B cell (primary cell): ENCODE measurements at regions not wholly inside any gene's neighbourhood (a gene's known extent, or its start where the extent isn't known, plus 50 kb on each side); places are given as distances from the start of the nearest gene placed in this dataset.

ENCODE experiments used
- ATAC-seq: fragments of 200-7000 bp; cut with Tn5 transposase; one replicate; pipeline ENCODE4 v1.10.0; 2021; ENCODE audit warnings: low read depth, mild to moderate bottlenecking, moderate number of reproducible peaks, moderate library complexity
- CTCF ChIA-PET: fragments of 350-600 bp; sonication (Branson Sonifier 250); formaldehyde crosslinking; loops from one replicate; lab custom pipeline; 2021; ENCODE audit warnings: antibody characterized with exemption, inconsistent platforms; lab: Charles Lee
- POLR2A ChIA-PET: fragments of 350-600 bp; sonication (Branson Sonifier 250); formaldehyde crosslinking; loops from one replicate; lab custom pipeline; 2021; ENCODE audit warnings: antibody characterized with exemption; lab: Charles Lee
- DNase-seq: peaks from one replicate; pipeline ENCODE4 v3.0.0; 2013
- H2AFZ ChIP-seq: 2 replicates; pipeline ENCODE4 v1.6.1; 2012; ENCODE audit warnings: mild to moderate bottlenecking, low read depth, low read length; ENCODE audit not compliant: insufficient read depth, poor library complexity, severe bottlenecking
- H3K27ac ChIP-seq, 2 donors: 1 replicate in 1 of 2; 2 replicates in 1 of 2; pipeline ENCODE4 v1.5.1; 2012 to 2013; ENCODE audit warnings: low read length in 2 of 2, mild to moderate bottlenecking in 2 of 2, moderate library complexity in 1 of 2
- H3K27me3 ChIP-seq, 4 experiments: fragments of 200-600 bp in 1 of 4; sonication (generic) in 1 of 4; replicated peaks in 1 of 4; 1 replicate in 2 of 4; 2 replicates in 2 of 4; pipeline versions ENCODE4 v1.6.1 to v1.7.0; 2013 to 2016; ENCODE audit warnings: low read length in 3 of 4, mild to moderate bottlenecking in 2 of 4, mixed read lengths in 1 of 4, moderate library complexity in 1 of 4; ENCODE audit not compliant: insufficient read depth in 4 of 4, control insufficient read depth in 3 of 4; ENCODE audit errors: control extremely low read depth in 1 of 4
- H3K36me3 ChIP-seq, 2 experiments: replicated peaks in 1 of 2; 1 replicate in 1 of 2; 2 replicates in 1 of 2; pipeline versions ENCODE4 v1.6.1 to v1.7.1; 2013; ENCODE audit warnings: low read length in 1 of 2; ENCODE audit not compliant: insufficient read depth in 2 of 2, control insufficient read depth in 1 of 2; ENCODE audit errors: control extremely low read depth in 1 of 2, extremely low read depth in 1 of 2
- H3K4me1 ChIP-seq, 2 donors: fragments of 200-600 bp in 1 of 2; sonication (generic) in 1 of 2; 1 replicate in 1 of 2; 2 replicates in 1 of 2; pipeline versions ENCODE4 v1.5.1 to v1.6.1; 2013 to 2017; ENCODE audit warnings: low read length in 2 of 2; ENCODE audit not compliant: control insufficient read depth in 2 of 2, insufficient read depth in 2 of 2
- H3K4me2 ChIP-seq: replicated peaks from 2 replicates; pipeline ENCODE3; 2012; ENCODE audit warnings: mild to moderate bottlenecking, low read depth, low read length; ENCODE audit not compliant: poor library complexity, severe bottlenecking
- H3K4me3 ChIP-seq, 5 experiments: fragments of 200-600 bp in 1 of 5; sonication (generic) in 1 of 5; 1 replicate in 3 of 5; 2 replicates in 2 of 5; pipeline versions ENCODE4 v1.5.1 to v1.7.0; 2011 to 2016; ENCODE audit warnings: low read length in 4 of 5, mild to moderate bottlenecking in 4 of 5, low read depth in 2 of 5, control low read depth in 1 of 5, moderate library complexity in 1 of 5; ENCODE audit not compliant: insufficient read depth in 1 of 5; ENCODE audit errors: control extremely low read depth in 1 of 5, extremely low read depth in 1 of 5
- H3K79me2 ChIP-seq: fragments of 200-600 bp; sonication (generic); one replicate; pipeline ENCODE4 v1.6.0; 2016; ENCODE audit warnings: low read length; ENCODE audit not compliant: control insufficient read depth, insufficient read depth
- H3K9ac ChIP-seq: fragments of 200-600 bp; sonication (generic); 2 replicates; pipeline ENCODE4 v1.6.1; 2017; ENCODE audit warnings: mild to moderate bottlenecking, low read length, moderate library complexity
- H3K9me3 ChIP-seq, 3 donors: one replicate each; pipeline versions ENCODE4 v1.6.1 to v1.7.1; 2013; ENCODE audit warnings: low read length in 2 of 3; ENCODE audit not compliant: control insufficient read depth in 2 of 3, insufficient read depth in 1 of 3; ENCODE audit errors: control extremely low read depth in 1 of 3
- H4K20me1 ChIP-seq: 2 replicates; pipeline ENCODE4 v1.6.0; 2012; ENCODE audit warnings: mild to moderate bottlenecking, low read length; ENCODE audit not compliant: insufficient read depth, control insufficient read depth, poor library complexity, severe bottlenecking
- H3K27ac Mint-ChIP-seq: one replicate; pipeline ENCODE4 v1.8.0; 2021; ENCODE audit warnings: mixed read lengths
- H3K27me3 Mint-ChIP-seq: one replicate; pipeline ENCODE4 v1.8.0; 2021; ENCODE audit warnings: mixed read lengths
- H3K4me1 Mint-ChIP-seq: one replicate; pipeline ENCODE4 v1.8.0; 2021; ENCODE audit warnings: mixed read lengths
- H3K4me3 Mint-ChIP-seq: one replicate; pipeline ENCODE4 v1.8.0; 2021; ENCODE audit warnings: mixed read lengths
- H3K9me3 Mint-ChIP-seq: one replicate; pipeline ENCODE4 v1.8.0; 2022; ENCODE audit warnings: mixed read lengths; ENCODE audit not compliant: insufficient read depth
- CTCF ChIP-seq: fragments of 200-600 bp; IDR thresholded peaks from one replicate; pipeline ENCODE4 v1.8.0; 2022; ENCODE audit warnings: antibody characterized with exemption, mild to moderate bottlenecking
- EZH2 ChIP-seq: IDR thresholded peaks from 2 replicates; pipeline ENCODE4 v1.6.1; 2012; ENCODE audit warnings: borderline replicate concordance, low read depth, mild to moderate bottlenecking, moderate library complexity, low read length; ENCODE audit not compliant: insufficient read depth, poor library complexity, severe bottlenecking
- WGBS: methylation state at CpG from one replicate; pipeline ENCODE4 v1.1.5; 2013; ENCODE audit warnings: missing lambda C conversion rate; ENCODE audit not compliant: insufficient coverage; 5-methylcytosine and 5-hydroxymethylcytosine counted together
- intact Hi-C: fragments of 100-400 bp; cut with micrococcal nuclease; formaldehyde crosslinking; loops from one replicate; pipeline ENCODE4 v1.10.0; 2022

GRCh38 chr6:1118287-1118647 is 193.6 kb upstream of the FOXQ1 start:
- Mint-ChIP-seq H3K4me1 (no peaks in the 10 kb centered on the region), H3K27me3 (peaks cover 27% of the 10 kb centered on the region), H3K27ac (no peak overlapping the region), H3K9me3 (peaks cover 4% of the 10 kb centered on the region), H3K4me3 (no peak overlapping the region)
- H3K27me3 ChIP-seq = peaks cover 0 to 7% (median 0%) of the 10 kb centered on the region in 4 experiments
- TF ChIP-seq CTCF (no peak), EZH2 (no peak)
- H3K4me1 ChIP-seq = no peaks in the 10 kb centered on the region
- no peaks in the 10 kb centered on the region for H4K20me1 ChIP-seq
- no peak overlapping the region for H3K27ac ChIP-seq
- no peak overlapping the region for H3K9ac ChIP-seq
- intact Hi-C loops = no loop called here
- no peak for ATAC-seq
- H2AFZ ChIP-seq = no peak overlapping the region
- H3K79me2 ChIP-seq = no peaks in the 10 kb centered on the region
- ChIA-PET POLR2A (no interaction called here), CTCF (no interaction called here)
- no peak overlapping the region for H3K4me3 ChIP-seq
- H3K9me3 ChIP-seq = no peaks in the 10 kb centered on the region
- no peaks in the 10 kb centered on the region for H3K36me3 ChIP-seq
- H3K4me2 ChIP-seq = no peak overlapping the region
- DNase-seq = no peak
- WGBS = no CpG with 5 or more reads among the region's 2 CpGs

- TF ChIP-seq EZH2 (no peak), CTCF (no peak)
- Histone ChIP-seq H3K27me3 (peaks cover 0 to 7% (median 0%) of the 10 kb centered on the region in 4 experiments), H4K20me1 (no peaks in the 10 kb centered on the region), H3K4me1 (no peaks in the 10 kb centered on the region), H3K36me3 (no peaks in the 10 kb centered on the region), H3K4me3 (no peak overlapping the region), H3K9me3 (no peaks in the 10 kb centered on the region), H3K9ac (no peak overlapping the region), H2AFZ (no peak overlapping the region), H3K27ac (no peak overlapping the region), H3K4me2 (no peak overlapping the region), H3K79me2 (no peaks in the 10 kb centered on the region)
- Mint-ChIP-seq H3K4me3 (no peak overlapping the region), H3K27ac (no peak overlapping the region), H3K27me3 (peaks cover 27% of the 10 kb centered on the region), H3K4me1 (no peaks in the 10 kb centered on the region), H3K9me3 (peaks cover 4% of the 10 kb centered on the region)
- no peak for ATAC-seq
- CTCF ChIA-PET = no interaction called here
- no peak for DNase-seq
- POLR2A ChIA-PET = no interaction called here
- WGBS = no CpG with 5 or more reads among the region's 6 CpGs
- intact Hi-C loops = no loop called here
Observed at GRCh38 chr6:1117530-1118286, 194.2 kb upstream of the FOXQ1 start.
